Medulla oblongata (tissue), 1 donor: ENCODE measurements at regions not wholly inside any gene's neighbourhood (a gene's known extent, or its start where the extent isn't known, plus 50 kb on each side); places are given as distances from the start of the nearest gene placed in this dataset.
"Not testable (repeated sequence)": the region's sequence is repeated elsewhere in the genome, so short reads cannot be mapped to it uniquely, and the experiment has no call there.

ENCODE experiments used
- DNase-seq: peaks from one replicate; pipeline ENCODE4 v3.0.0-alpha.2; 2015; ENCODE audit errors: extremely low spot score

- no peak for DNase-seq
These were observed 109.9 kb downstream of the UTRN start for GRCh38 chr6:144395014-144395413.

GRCh38 chr6:144395826-144396225, 110.7 kb downstream of the UTRN start:
- no peak for DNase-seq

GRCh38 chr6:144397141-144397540, 112.0 kb downstream of the UTRN start:
- DNase-seq = no peak

GRCh38 chr6:144400321-144400720, 115.2 kb downstream of the UTRN start:
- no peak for DNase-seq

GRCh38 chr6:144401736-144402733, 116.9 kb downstream of the UTRN start:
- no peak for DNase-seq

GRCh38 chr6:144402750-144403149, 117.6 kb downstream of the UTRN start:
- no peak for DNase-seq

- DNase-seq = no peak
These were observed 120.0 kb downstream of the UTRN start for GRCh38 chr6:144405163-144405562.

GRCh38 chr6:144406796-144407195, 121.7 kb downstream of the UTRN start:
- no peak for DNase-seq

- peak; percentile 48 for DNase-seq
These were observed 123.0 kb downstream of the UTRN start for GRCh38 chr6:144408161-144408560.

- DNase-seq = no peak
These were observed 124.9 kb downstream of the UTRN start for GRCh38 chr6:144410059-144410458.

- not testable (repeated sequence) for DNase-seq
These were observed 125.4 kb downstream of the UTRN start for GRCh38 chr6:144410574-144410973.

- DNase-seq = no peak
These were observed 126.5 kb downstream of the UTRN start for GRCh38 chr6:144411531-144412165.

- no peak for DNase-seq
These were observed 128.3 kb downstream of the UTRN start for GRCh38 chr6:144413418-144413817.

GRCh38 chr6:144415014-144415413, 129.9 kb downstream of the UTRN start:
- no peak for DNase-seq

- DNase-seq = no peak
These were observed 130.7 kb downstream of the UTRN start for GRCh38 chr6:144415835-144416237.

- no peak for DNase-seq
These were observed 131.1 kb downstream of the UTRN start for GRCh38 chr6:144416244-144416643.

GRCh38 chr6:144416773-144417172, 131.6 kb downstream of the UTRN start:
- DNase-seq = no peak

- no peak for DNase-seq
These were observed 132.5 kb downstream of the UTRN start for GRCh38 chr6:144417681-144418080.

- no peak for DNase-seq
These were observed 133.9 kb downstream of the UTRN start for GRCh38 chr6:144418959-144419545.

GRCh38 chr6:144423167-144423566, 138.0 kb downstream of the UTRN start:
- no peak for DNase-seq

- no peak for DNase-seq
These were observed 144.6 kb downstream of the UTRN start for GRCh38 chr6:144429753-144430152.

- not testable (repeated sequence) for DNase-seq
These were observed 148.3 kb downstream of the UTRN start for GRCh38 chr6:144433446-144433845.
